ENCODE measurements at regions not wholly inside any gene's neighbourhood (a gene's known extent, or its start where the extent isn't known, plus 50 kb on each side); places are given as distances from the start of the nearest gene placed in this dataset.
"Not testable (repeated sequence)": the region's sequence is repeated elsewhere in the genome, so short reads cannot be mapped to it uniquely, and the experiment has no call there.

- no peak for DNase-seq
- H3K27ac Mint-ChIP-seq: no peak overlapping the region
- no peak overlapping the region for H3K4me3 Mint-ChIP-seq
- H3K4me1 Mint-ChIP-seq (ENCODE audit: low read depth): no peaks in the 10 kb centered on the region
- no peaks in the 10 kb centered on the region for H3K9me3 Mint-ChIP-seq
- intact Hi-C loops (cut with micrococcal nuclease): no loop called here
- ChIA-PET POLR2A (no interaction called here), CTCF (no interaction called here)
- peaks cover 28% of the 10 kb centered on the region for H3K27me3 Mint-ChIP-seq
- H3K36me3 Mint-ChIP-seq: no peaks in the 10 kb centered on the region
These were observed 623.2 kb upstream of the B3GAT1 start for GRCh38 chr11:135035282-135035681.

- ChIA-PET POLR2A (no interaction called here), CTCF (no interaction called here)
- Mint-ChIP-seq H3K9me3 (no peaks in the 10 kb centered on the region), H3K4me3 (no peak overlapping the region), H3K4me1 (ENCODE audit: low read depth) (no peaks in the 10 kb centered on the region), H3K27ac (no peak overlapping the region), H3K36me3 (no peaks in the 10 kb centered on the region), H3K27me3 (peaks cover 28% of the 10 kb centered on the region)
- intact Hi-C loops (cut with micrococcal nuclease): no loop called here
- DNase-seq: no peak
These were observed 621.5 kb upstream of the B3GAT1 start for GRCh38 chr11:135033540-135033939.

- DNase-seq: no peak
- H3K4me1 Mint-ChIP-seq (ENCODE audit: low read depth): no peaks in the 10 kb centered on the region
- POLR2A ChIA-PET: no interaction called here
- CTCF ChIA-PET: no interaction called here
- no peaks in the 10 kb centered on the region for H3K36me3 Mint-ChIP-seq
- peaks cover 2% of the 10 kb centered on the region for H3K9me3 Mint-ChIP-seq
- H3K27ac Mint-ChIP-seq: no peak overlapping the region
- H3K27me3 Mint-ChIP-seq: peaks cover 30% of the 10 kb centered on the region
- H3K4me3 Mint-ChIP-seq: no peak overlapping the region
- intact Hi-C loops (cut with micrococcal nuclease): no loop called here
These were observed 619.4 kb upstream of the B3GAT1 start for GRCh38 chr11:135031205-135031989.

- peak; percentile 28 for DNase-seq
- no peaks in the 10 kb centered on the region for H3K4me1 Mint-ChIP-seq (ENCODE audit: low read depth)
- H3K4me3 Mint-ChIP-seq: no peak overlapping the region
- no peaks in the 10 kb centered on the region for H3K36me3 Mint-ChIP-seq
- POLR2A ChIA-PET: interaction anchor here (0.7 kb wide), 1 partner anchor 17 kb away, joined by 3 read pairs; no protein-coding TSS in a partner anchor
- intact Hi-C loops (cut with micrococcal nuclease): no loop called here
- H3K9me3 Mint-ChIP-seq: peaks cover 2% of the 10 kb centered on the region
- peaks cover 12% of the 10 kb centered on the region for H3K27me3 Mint-ChIP-seq
- no peak overlapping the region for H3K27ac Mint-ChIP-seq
- CTCF ChIA-PET: no interaction called here
These were observed 615.4 kb upstream of the B3GAT1 start for GRCh38 chr11:135027461-135027860.

- H3K4me1 Mint-ChIP-seq (ENCODE audit: low read depth): no peaks in the 10 kb centered on the region
- peaks cover 15% of the 10 kb centered on the region for H3K27me3 Mint-ChIP-seq
- ChIA-PET POLR2A (no interaction called here), CTCF (no interaction called here)
- no peak for DNase-seq
- H3K27ac Mint-ChIP-seq: no peak overlapping the region
- intact Hi-C loops (cut with micrococcal nuclease): no loop called here
- no peak overlapping the region for H3K4me3 Mint-ChIP-seq
- H3K9me3 Mint-ChIP-seq: peaks cover 2% of the 10 kb centered on the region
- no peaks in the 10 kb centered on the region for H3K36me3 Mint-ChIP-seq
These were observed 611.5 kb upstream of the B3GAT1 start for GRCh38 chr11:135023499-135023898.

- no peak overlapping the region for H3K27ac Mint-ChIP-seq
- intact Hi-C loops (cut with micrococcal nuclease): no loop called here
- H3K9me3 Mint-ChIP-seq: peaks cover under 1% of the 10 kb centered on the region
- CTCF ChIA-PET: no interaction called here
- no peak for DNase-seq
- H3K36me3 Mint-ChIP-seq: no peaks in the 10 kb centered on the region
- no peak overlapping the region for H3K4me3 Mint-ChIP-seq
- POLR2A ChIA-PET: no interaction called here
- H3K27me3 Mint-ChIP-seq: peaks cover 16% of the 10 kb centered on the region
- no peaks in the 10 kb centered on the region for H3K4me1 Mint-ChIP-seq (ENCODE audit: low read depth)
These were observed 610.4 kb upstream of the B3GAT1 start for GRCh38 chr11:135022454-135022853.

- H3K9me3 Mint-ChIP-seq: no peaks in the 10 kb centered on the region
- H3K27me3 Mint-ChIP-seq: peaks cover 15% of the 10 kb centered on the region
- intact Hi-C loops (cut with micrococcal nuclease): no loop called here
- H3K4me3 Mint-ChIP-seq: no peak overlapping the region
- CTCF ChIA-PET: no interaction called here
- no peaks in the 10 kb centered on the region for H3K4me1 Mint-ChIP-seq (ENCODE audit: low read depth)
- H3K27ac Mint-ChIP-seq: no peak overlapping the region
- H3K36me3 Mint-ChIP-seq: no peaks in the 10 kb centered on the region
- no peak for DNase-seq
- POLR2A ChIA-PET: no interaction called here
These were observed 607.9 kb upstream of the B3GAT1 start for GRCh38 chr11:135019899-135020298.

GRCh38 chr11:135019343-135019871 lies 607.4 kb upstream of the B3GAT1 start:
- POLR2A ChIA-PET: no interaction called here
- H3K36me3 Mint-ChIP-seq: no peaks in the 10 kb centered on the region
- no peak for DNase-seq
- H3K9me3 Mint-ChIP-seq: no peaks in the 10 kb centered on the region
- intact Hi-C loops (cut with micrococcal nuclease): no loop called here
- no peaks in the 10 kb centered on the region for H3K4me1 Mint-ChIP-seq (ENCODE audit: low read depth)
- H3K27ac Mint-ChIP-seq: no peak overlapping the region
- H3K4me3 Mint-ChIP-seq: no peak overlapping the region
- peaks cover 19% of the 10 kb centered on the region for H3K27me3 Mint-ChIP-seq
- CTCF ChIA-PET: no interaction called here

GRCh38 chr11:135017296-135017695 lies 605.3 kb upstream of the B3GAT1 start:
- Mint-ChIP-seq H3K9me3 (peaks cover 3% of the 10 kb centered on the region), H3K27me3 (peaks cover 29% of the 10 kb centered on the region), H3K27ac (no peak overlapping the region), H3K4me3 (no peak overlapping the region), H3K36me3 (no peaks in the 10 kb centered on the region), H3K4me1 (ENCODE audit: low read depth) (no peaks in the 10 kb centered on the region)
- intact Hi-C loops (cut with micrococcal nuclease): no loop called here
- no peak for DNase-seq
- ChIA-PET CTCF (no interaction called here), POLR2A (no interaction called here)

- Mint-ChIP-seq H3K4me1 (ENCODE audit: low read depth) (no peaks in the 10 kb centered on the region), H3K27ac (no peak overlapping the region), H3K36me3 (no peaks in the 10 kb centered on the region), H3K9me3 (peaks cover 8% of the 10 kb centered on the region), H3K4me3 (no peak overlapping the region), H3K27me3 (peaks cover 32% of the 10 kb centered on the region)
- intact Hi-C loops (cut with micrococcal nuclease): no loop called here
- ChIA-PET POLR2A (no interaction called here), CTCF (no interaction called here)
- DNase-seq: no peak
These were observed 603.9 kb upstream of the B3GAT1 start for GRCh38 chr11:135015966-135016365.

- H3K27ac Mint-ChIP-seq; CTCF ChIA-PET; POLR2A ChIA-PET; DNase-seq; H3K36me3 Mint-ChIP-seq; H3K4me3 Mint-ChIP-seq; H3K4me1 Mint-ChIP-seq (ENCODE audit: low read depth); H3K9me3 Mint-ChIP-seq; intact Hi-C loops (cut with micrococcal nuclease): not testable (repeated sequence)
- H3K27me3 Mint-ChIP-seq: peaks cover 17% of the 10 kb centered on the region
These were observed 599.3 kb upstream of the B3GAT1 start for GRCh38 chr11:135011313-135011712.

- Mint-ChIP-seq H3K27me3 (peaks cover 10% of the 10 kb centered on the region), H3K4me3 (no peak overlapping the region), H3K9me3 (peaks cover 8% of the 10 kb centered on the region), H3K36me3 (no peaks in the 10 kb centered on the region), H3K27ac (no peak overlapping the region), H3K4me1 (ENCODE audit: low read depth) (no peaks in the 10 kb centered on the region)
- ChIA-PET CTCF (no interaction called here), POLR2A (no interaction called here)
- DNase-seq: no peak
- intact Hi-C loops (cut with micrococcal nuclease): no loop called here
These were observed 597.1 kb upstream of the B3GAT1 start for GRCh38 chr11:135009125-135009524.

GRCh38 chr11:135008412-135008811 lies 596.4 kb upstream of the B3GAT1 start:
- Mint-ChIP-seq H3K27ac (no peak overlapping the region), H3K9me3 (peaks cover 8% of the 10 kb centered on the region), H3K4me1 (ENCODE audit: low read depth) (no peaks in the 10 kb centered on the region), H3K4me3 (no peak overlapping the region), H3K27me3 (peaks cover 5% of the 10 kb centered on the region), H3K36me3 (no peaks in the 10 kb centered on the region)
- no peak for DNase-seq
- intact Hi-C loops (cut with micrococcal nuclease): no loop called here
- POLR2A ChIA-PET: no interaction called here
- CTCF ChIA-PET: no interaction called here

Data from activated CD4-positive, alpha-beta memory T cell treated with anti-CD3 and anti-CD28 coated beads for 36 hours (primary cell).